HG03025 (cell line): ENCODE measurements at regions not wholly inside any gene's neighbourhood (a gene's known extent, or its start where the extent isn't known, plus 50 kb on each side); places are given as distances from the start of the nearest gene placed in this dataset.

Experiments used
- ATAC-seq: cut with Tn5 transposase; IDR thresholded peaks from one replicate; pipeline ENCODE4 v1.9.1; 2021; ENCODE audit warnings: mild to moderate bottlenecking, moderate library complexity; ENCODE audit not compliant: unreplicated experiment, low FRiP score

DNA sequence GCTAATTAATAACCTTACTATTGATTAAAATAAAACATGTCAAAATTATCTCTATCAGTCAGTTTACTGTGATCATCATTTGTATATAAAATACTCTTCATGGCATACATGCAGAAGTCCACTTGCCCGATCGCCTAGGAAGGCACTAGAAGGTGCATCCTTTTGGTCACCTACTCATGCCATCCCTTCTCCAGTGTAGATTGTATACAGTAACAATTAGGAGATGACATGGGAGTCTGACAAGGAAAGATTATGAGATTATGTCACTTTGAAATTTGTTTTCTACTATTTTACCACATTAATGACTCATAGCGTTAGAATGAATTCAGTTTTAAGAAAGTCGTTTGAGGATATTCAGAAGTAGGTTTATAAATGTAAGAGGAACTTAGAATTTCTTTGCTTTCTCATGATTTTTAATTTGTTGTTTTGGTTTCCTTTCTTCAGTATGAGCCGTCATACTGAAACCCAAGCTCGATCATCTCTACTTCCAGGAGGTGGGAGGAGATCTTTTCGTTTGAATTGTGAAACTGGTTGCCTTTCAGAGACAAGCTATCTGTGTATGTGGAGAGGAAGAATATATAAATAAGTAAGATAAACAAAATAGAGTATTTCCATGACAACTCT lies 51.1 kb upstream of the UNC5C start:
- ATAC-seq: peak; percentile 92
